ENCODE measurements at regions not wholly inside any gene's neighbourhood (a gene's known extent, or its start where the extent isn't known, plus 50 kb on each side); places are given as distances from the start of the nearest gene placed in this dataset.

GRCh38 chr18:29653671-29654215, 1388.8 kb downstream of the DSC3 start:
- DNase-seq (ENCODE audit: low read depth, low spot score) (no peak), ATAC-seq (no peak)
- H3K36me3 ChIP-seq (ENCODE audit: control insufficient read depth, insufficient read depth, low read length): no peaks in the 10 kb centered on the region
- no peaks in the 10 kb centered on the region for H3K9me3 ChIP-seq (ENCODE audit: control insufficient read depth, insufficient read depth, low read depth, low read length)
- ChIA-PET CTCF (no interaction called here), POLR2A (no interaction called here)
- in situ Hi-C loops (cut with HindIII; ENCODE audit: low pct_unique_long_range_greater_than_20kb, low sequenced_read_pairs): no loop called here
- H3K27me3 ChIP-seq (ENCODE audit: control insufficient read depth, insufficient read depth, low read length): no peaks in the 10 kb centered on the region
- no peak overlapping the region for H3K27ac ChIP-seq (ENCODE audit: low read length)
- H3K4me1 ChIP-seq (ENCODE audit: control insufficient read depth, insufficient read depth, low read length): no peaks in the 10 kb centered on the region
- no peak for TF ChIP-seq REST (IDR thresholded peaks at IDR 0.05; ENCODE audit: insufficient read depth in 1 of 2, low read depth in 2 of 2, low read length in 1 of 2)
- no peak for TF ChIP-seq POLR2AphosphoS5 (IDR thresholded peaks at IDR 0.05; ENCODE audit: low read depth, low read length)
- TF ChIP-seq CTCF (IDR thresholded peaks at IDR 0.05): no peak
- no peak for TF ChIP-seq SIN3A (IDR thresholded peaks at IDR 0.05; ENCODE audit: borderline replicate concordance, insufficient read depth, low read depth, low read length)
- TF ChIP-seq TCF7L2 (IDR thresholded peaks at IDR 0.05; ENCODE audit: low read depth, low read length): no peak
- BruUV-seq (replicated peaks): no TSS peak
- no peak overlapping the region for H3K4me3 ChIP-seq (ENCODE audit: low read depth in 2 of 2, low read length in 2 of 2)
- intact Hi-C loops (cut with micrococcal nuclease; ENCODE audit: unreplicated experiment): no loop called here

- Histone ChIP-seq H3K4me3 (ENCODE audit: low read depth in 2 of 2, low read length in 2 of 2) (no peak overlapping the region), H3K36me3 (ENCODE audit: control insufficient read depth, insufficient read depth, low read length) (no peaks in the 10 kb centered on the region), H3K27me3 (ENCODE audit: control insufficient read depth, insufficient read depth, low read length) (no peaks in the 10 kb centered on the region), H3K27ac (ENCODE audit: low read length) (no peak overlapping the region), H3K4me1 (ENCODE audit: control insufficient read depth, insufficient read depth, low read length) (no peaks in the 10 kb centered on the region), H3K9me3 (ENCODE audit: control insufficient read depth, insufficient read depth, low read depth, low read length) (no peaks in the 10 kb centered on the region)
- TF ChIP-seq SIN3A (IDR thresholded peaks at IDR 0.05; ENCODE audit: borderline replicate concordance, insufficient read depth, low read depth, low read length) (no peak), CTCF (IDR thresholded peaks at IDR 0.05) (no peak), POLR2AphosphoS5 (IDR thresholded peaks at IDR 0.05; ENCODE audit: low read depth, low read length) (no peak), REST (IDR thresholded peaks at IDR 0.05; ENCODE audit: insufficient read depth in 1 of 2, low read depth in 2 of 2, low read length in 1 of 2) (no peak), TCF7L2 (IDR thresholded peaks at IDR 0.05; ENCODE audit: low read depth, low read length) (no peak)
- ChIA-PET CTCF (no interaction called here), POLR2A (no interaction called here)
- intact Hi-C loops (cut with micrococcal nuclease; ENCODE audit: unreplicated experiment) (no loop called here), in situ Hi-C loops (cut with HindIII; ENCODE audit: low pct_unique_long_range_greater_than_20kb, low sequenced_read_pairs) (no loop called here)
- BruUV-seq (replicated peaks): no TSS peak
- DNase-seq (ENCODE audit: low read depth, low spot score) (no peak), ATAC-seq (no peak)
Observed at GRCh38 chr18:29652797-29653196, 1389.7 kb downstream of the DSC3 start.

Measured in Panc1 (cell line).